Activated CD4-positive, alpha-beta T cell treated with anti-CD3 and anti-CD28 coated beads, Interleukin-2, amount 10 ng/mL, durations not matched to agents 24 days and 14 days (primary cell): ENCODE measurements at regions not wholly inside any gene's neighbourhood (a gene's known extent, or its start where the extent isn't known, plus 50 kb on each side); places are given as distances from the start of the nearest gene placed in this dataset.
"Not testable (repeated sequence)": the region's sequence is repeated elsewhere in the genome, so short reads cannot be mapped to it uniquely, and the experiment has no call there.

ENCODE experiments used
- DNase-seq: peaks from one replicate; pipeline ENCODE4 v3.0.0; 2022
- H3K27ac Mint-ChIP-seq: one replicate; pipeline ENCODE4 v1.8.0; 2022; ENCODE audit warnings: mild to moderate bottlenecking, mixed read lengths
- H3K27me3 Mint-ChIP-seq: one replicate; pipeline ENCODE4 v1.8.0; 2022; ENCODE audit warnings: mixed read lengths
- H3K36me3 Mint-ChIP-seq: one replicate; pipeline ENCODE4 v1.8.0; 2022; ENCODE audit warnings: low read depth, mild to moderate bottlenecking, mixed read lengths
- H3K4me1 Mint-ChIP-seq: one replicate; pipeline ENCODE4 v1.8.0; 2021; ENCODE audit warnings: mixed read lengths
- H3K4me3 Mint-ChIP-seq: one replicate; pipeline ENCODE4 v1.8.0; 2022; ENCODE audit warnings: mild to moderate bottlenecking, moderate library complexity, mixed read lengths
- H3K9me3 Mint-ChIP-seq: one replicate; pipeline ENCODE4 v1.8.0; 2021; ENCODE audit warnings: mixed read lengths
- intact Hi-C: fragments of 100-400 bp; cut with micrococcal nuclease; formaldehyde crosslinking; loops from one replicate; pipeline ENCODE4 v1.15.1; 2023

DNA sequence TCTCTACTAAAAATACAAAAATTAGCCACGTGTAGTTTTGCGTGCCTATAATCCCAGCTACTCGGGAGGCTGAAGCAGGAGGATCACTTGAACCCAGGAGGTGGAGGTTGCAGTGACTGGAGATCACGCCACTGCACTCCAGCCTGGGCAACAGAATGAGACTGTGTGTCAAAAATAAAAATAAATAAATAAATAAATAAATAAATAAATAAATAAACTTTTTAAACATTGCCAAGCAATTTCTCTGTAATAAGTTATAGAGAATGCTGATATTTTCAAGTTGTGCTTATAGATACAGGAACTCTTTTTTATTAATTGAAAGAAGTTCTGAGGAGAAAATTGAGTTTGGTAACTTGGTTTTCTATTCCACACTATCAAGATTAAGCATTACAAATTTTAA lies 91.9 kb upstream of the ALDH1A1 start:
- intact Hi-C loops = not testable (repeated sequence)

GRCh38 chr9:73042155-73042554 lies 89.3 kb upstream of the ALDH1A1 start:
- H3K9me3 Mint-ChIP-seq = no peaks in the 10 kb centered on the region
- H3K36me3 Mint-ChIP-seq = no peaks in the 10 kb centered on the region
- H3K27me3 Mint-ChIP-seq = peaks cover 2% of the 10 kb centered on the region
- DNase-seq = no peak
- intact Hi-C loops = no loop called here
- H3K4me1 Mint-ChIP-seq = no peaks in the 10 kb centered on the region
- no peak overlapping the region for H3K4me3 Mint-ChIP-seq
- no peak overlapping the region for H3K27ac Mint-ChIP-seq

More for the DNA sequence above, 91.9 kb upstream of the ALDH1A1 start:
- H3K36me3 Mint-ChIP-seq, H3K4me1 Mint-ChIP-seq, H3K4me3 Mint-ChIP-seq, H3K27me3 Mint-ChIP-seq, H3K27ac Mint-ChIP-seq, DNase-seq, H3K9me3 Mint-ChIP-seq: not testable (repeated sequence)

DNA sequence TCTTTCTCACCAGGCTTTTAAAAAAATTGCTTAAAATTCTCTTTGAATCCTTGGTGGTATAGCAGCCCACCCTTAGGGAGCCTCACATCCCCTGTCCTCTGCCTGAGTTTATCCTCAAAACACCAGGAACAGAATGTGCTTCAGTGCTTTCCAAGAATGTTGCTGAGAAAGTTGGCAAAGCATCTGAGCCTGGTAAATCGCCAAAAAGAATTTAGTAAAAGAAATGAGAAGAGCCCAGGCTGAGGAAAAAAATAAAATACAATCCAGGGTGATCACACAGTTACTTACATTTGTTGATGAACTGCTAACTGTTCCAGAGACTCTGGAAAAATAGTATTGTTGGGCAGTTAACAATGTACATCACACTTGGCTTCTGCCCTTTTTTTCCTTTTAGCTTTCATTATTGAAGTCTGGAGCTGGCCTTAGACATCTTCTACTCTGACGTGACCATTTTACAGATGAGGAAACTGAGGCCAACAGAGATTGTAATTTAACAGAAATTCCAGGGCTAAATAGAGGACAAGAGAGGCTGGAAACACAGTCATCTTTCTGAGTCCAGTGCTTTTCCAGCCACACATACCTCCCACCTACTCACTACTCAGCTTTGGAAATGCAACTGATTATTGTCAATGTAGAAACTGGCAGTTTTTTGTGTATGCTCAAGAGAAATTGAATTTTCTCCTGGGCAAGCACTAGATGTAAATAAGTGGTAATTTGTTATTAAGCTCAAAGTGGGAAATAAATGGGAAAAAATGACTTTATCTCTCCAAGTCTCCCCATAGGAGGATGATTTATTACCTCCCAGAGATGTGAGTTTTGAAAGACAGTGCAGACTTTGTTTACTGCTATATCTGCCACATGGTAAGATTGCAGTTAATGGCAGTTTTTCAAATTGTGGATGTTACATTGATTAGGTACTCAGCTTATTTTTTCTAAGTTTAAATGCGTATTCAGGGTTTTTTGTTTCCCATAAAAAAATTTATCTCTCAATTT lies 86.7 kb upstream of the ALDH1A1 start:
- Mint-ChIP-seq H3K27ac (no peak overlapping the region), H3K4me1 (no peaks in the 10 kb centered on the region), H3K9me3 (no peaks in the 10 kb centered on the region), H3K36me3 (no peaks in the 10 kb centered on the region), H3K4me3 (no peak overlapping the region), H3K27me3 (peaks cover 2% of the 10 kb centered on the region)
- DNase-seq = no peak
- intact Hi-C loops = no loop called here

- peaks cover 2% of the 10 kb centered on the region for H3K27me3 Mint-ChIP-seq
- no peaks in the 10 kb centered on the region for H3K4me1 Mint-ChIP-seq
- no peaks in the 10 kb centered on the region for H3K36me3 Mint-ChIP-seq
- intact Hi-C loops = no loop called here
- no peak overlapping the region for H3K27ac Mint-ChIP-seq
- H3K9me3 Mint-ChIP-seq = no peaks in the 10 kb centered on the region
- H3K4me3 Mint-ChIP-seq = no peak overlapping the region
- DNase-seq = no peak
These were observed 85.8 kb upstream of the ALDH1A1 start for GRCh38 chr9:73038613-73039012.

- Mint-ChIP-seq H3K9me3 (no peaks in the 10 kb centered on the region), H3K4me3 (no peak overlapping the region), H3K27ac (no peak overlapping the region), H3K4me1 (no peaks in the 10 kb centered on the region), H3K36me3 (no peaks in the 10 kb centered on the region), H3K27me3 (peaks cover 2% of the 10 kb centered on the region)
- intact Hi-C loops = no loop called here
- DNase-seq = no peak
These were observed 85.2 kb upstream of the ALDH1A1 start for GRCh38 chr9:73038089-73038509.

DNA sequence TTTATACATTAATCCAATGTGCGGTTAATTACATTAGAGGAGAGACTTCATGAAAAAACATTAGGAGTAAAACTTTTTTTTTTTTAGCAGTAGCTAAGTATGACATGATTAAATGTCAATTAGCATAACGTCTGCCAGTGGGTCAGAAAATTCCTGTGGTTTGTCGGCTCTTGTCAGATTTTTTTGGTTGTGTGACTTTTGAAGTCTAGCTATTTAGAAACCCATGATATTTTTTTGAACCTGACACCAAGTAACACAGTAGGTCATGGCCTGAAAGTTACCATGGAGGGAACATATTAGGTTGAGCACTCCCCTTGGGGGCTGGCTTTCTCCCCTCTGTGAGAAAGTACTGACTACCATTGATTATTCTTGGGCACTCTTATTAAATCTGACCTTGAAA lies 84.8 kb upstream of the ALDH1A1 start:
- Mint-ChIP-seq H3K4me1 (no peaks in the 10 kb centered on the region), H3K4me3 (no peak overlapping the region), H3K27ac (no peak overlapping the region), H3K27me3 (peaks cover 2% of the 10 kb centered on the region), H3K9me3 (no peaks in the 10 kb centered on the region), H3K36me3 (no peaks in the 10 kb centered on the region)
- no peak for DNase-seq
- intact Hi-C loops = no loop called here

DNA sequence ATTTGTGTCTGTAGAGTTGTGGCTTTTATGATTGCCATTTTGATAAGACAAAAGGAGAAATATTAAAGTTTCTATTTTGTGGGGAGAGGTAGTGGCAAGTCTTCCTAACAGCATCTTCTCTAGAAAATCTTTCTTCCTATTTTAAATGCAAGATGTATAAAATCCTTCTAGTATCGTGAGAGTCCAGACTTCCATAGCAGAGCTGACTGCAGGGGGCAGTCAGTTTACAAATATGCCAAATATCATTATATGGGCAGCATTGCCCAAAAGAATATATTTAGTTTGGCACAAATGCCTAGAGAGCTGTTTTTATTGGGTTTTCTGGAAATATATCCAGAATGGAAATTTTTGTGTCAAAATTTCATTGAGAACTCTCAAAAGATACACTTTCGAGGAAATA lies 82.1 kb upstream of the ALDH1A1 start:
- Mint-ChIP-seq H3K4me3 (no peak overlapping the region), H3K27me3 (peaks cover 5% of the 10 kb centered on the region), H3K9me3 (no peaks in the 10 kb centered on the region), H3K4me1 (no peaks in the 10 kb centered on the region), H3K36me3 (no peaks in the 10 kb centered on the region), H3K27ac (no peak overlapping the region)
- intact Hi-C loops = no loop called here
- DNase-seq = no peak

DNA sequence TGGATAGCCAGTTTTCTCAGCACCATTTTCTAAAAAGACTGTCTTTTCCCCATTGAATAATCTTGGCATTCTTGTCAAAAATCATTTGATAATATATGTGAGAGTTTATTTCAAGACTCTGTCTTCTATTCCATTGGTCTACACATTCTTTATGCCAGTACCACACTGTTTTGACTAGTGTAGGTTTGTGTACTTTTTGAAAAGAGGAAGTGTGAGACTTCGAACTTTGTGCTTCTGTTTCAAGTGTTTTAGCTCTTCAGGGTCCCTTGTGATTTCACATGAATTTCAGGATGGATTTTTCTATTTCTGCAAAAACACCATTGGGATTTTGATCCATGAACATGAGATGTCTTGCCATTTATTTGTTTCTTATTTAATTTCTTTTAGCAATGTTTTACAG lies 78.5 kb upstream of the ALDH1A1 start:
- DNase-seq = no peak
- intact Hi-C loops = no loop called here

DNA sequence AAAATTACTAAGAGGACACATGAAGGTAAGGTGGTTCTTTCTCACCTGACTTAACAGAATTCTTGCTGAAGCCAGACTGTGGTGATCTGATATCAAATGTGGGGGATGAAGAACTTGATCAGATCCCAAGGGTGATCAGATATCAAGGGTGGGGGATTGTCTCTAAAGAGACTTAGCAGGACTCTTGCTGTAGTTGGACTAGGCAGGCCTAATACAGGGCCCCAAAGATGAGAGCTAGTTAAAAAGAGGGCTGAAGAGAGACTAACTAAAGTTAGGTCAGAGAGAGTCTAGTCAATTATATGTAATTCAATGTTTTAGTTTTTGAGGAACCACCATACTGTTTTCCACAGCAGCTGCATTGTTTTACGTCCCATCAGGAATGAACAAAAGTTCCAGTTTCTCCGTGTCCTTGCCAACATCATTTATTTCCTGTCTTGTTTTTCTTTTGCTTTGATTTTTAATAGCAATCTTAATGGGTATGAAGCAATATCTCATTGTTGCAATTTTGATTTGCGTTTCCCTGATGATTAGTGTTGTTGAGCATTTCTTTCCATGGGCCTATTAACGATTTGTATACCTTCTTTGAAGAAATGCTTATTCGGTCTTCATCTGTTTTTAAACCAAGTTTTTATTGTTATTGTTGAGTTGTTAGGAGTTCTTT lies 77.6 kb upstream of the ALDH1A1 start:
- no peak overlapping the region for H3K4me3 Mint-ChIP-seq
- intact Hi-C loops = no loop called here
- H3K36me3 Mint-ChIP-seq = no peaks in the 10 kb centered on the region
- no peak overlapping the region for H3K27ac Mint-ChIP-seq
- no peaks in the 10 kb centered on the region for H3K4me1 Mint-ChIP-seq
- peaks cover 10% of the 10 kb centered on the region for H3K27me3 Mint-ChIP-seq
- no peak for DNase-seq
- no peaks in the 10 kb centered on the region for H3K9me3 Mint-ChIP-seq

More for the DNA sequence above, 78.5 kb upstream of the ALDH1A1 start:
- Mint-ChIP-seq H3K9me3 (no peaks in the 10 kb centered on the region), H3K27me3 (peaks cover 8% of the 10 kb centered on the region), H3K4me3 (no peak overlapping the region), H3K27ac (no peak overlapping the region), H3K4me1 (no peaks in the 10 kb centered on the region), H3K36me3 (no peaks in the 10 kb centered on the region)

- Mint-ChIP-seq H3K9me3 (no peaks in the 10 kb centered on the region), H3K36me3 (no peaks in the 10 kb centered on the region), H3K27me3 (peaks cover 11% of the 10 kb centered on the region), H3K4me1 (no peaks in the 10 kb centered on the region), H3K27ac (no peak overlapping the region), H3K4me3 (no peak overlapping the region)
- intact Hi-C loops = no loop called here
- DNase-seq = no peak
These were observed 76.5 kb upstream of the ALDH1A1 start for GRCh38 chr9:73029346-73029745.

DNA sequence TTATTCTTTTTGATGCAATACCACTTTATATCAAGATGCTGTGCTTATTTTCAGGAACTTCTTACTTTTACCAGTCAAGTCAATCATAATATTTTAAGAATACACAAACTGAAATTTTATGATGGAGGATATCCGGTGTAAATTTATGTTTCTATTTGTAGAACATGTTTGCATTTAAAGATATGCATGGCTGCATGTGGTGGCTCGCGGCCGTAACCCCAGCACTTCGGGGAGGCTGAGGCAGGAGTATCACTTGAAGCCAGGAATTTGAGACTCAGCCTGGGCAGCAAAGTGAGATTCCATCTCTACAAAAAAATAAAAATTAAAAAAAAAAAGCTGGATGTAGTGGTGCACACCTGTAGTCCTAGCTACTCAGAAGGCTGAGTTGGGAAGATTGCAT lies 73.5 kb upstream of the ALDH1A1 start:
- DNase-seq = no peak
- H3K27me3 Mint-ChIP-seq = peaks cover 14% of the 10 kb centered on the region
- no peak overlapping the region for H3K27ac Mint-ChIP-seq
- H3K4me3 Mint-ChIP-seq = no peak overlapping the region
- intact Hi-C loops = no loop called here
- H3K4me1 Mint-ChIP-seq = peaks cover 7% of the 10 kb centered on the region
- H3K36me3 Mint-ChIP-seq = no peaks in the 10 kb centered on the region
- H3K9me3 Mint-ChIP-seq = no peaks in the 10 kb centered on the region

DNA sequence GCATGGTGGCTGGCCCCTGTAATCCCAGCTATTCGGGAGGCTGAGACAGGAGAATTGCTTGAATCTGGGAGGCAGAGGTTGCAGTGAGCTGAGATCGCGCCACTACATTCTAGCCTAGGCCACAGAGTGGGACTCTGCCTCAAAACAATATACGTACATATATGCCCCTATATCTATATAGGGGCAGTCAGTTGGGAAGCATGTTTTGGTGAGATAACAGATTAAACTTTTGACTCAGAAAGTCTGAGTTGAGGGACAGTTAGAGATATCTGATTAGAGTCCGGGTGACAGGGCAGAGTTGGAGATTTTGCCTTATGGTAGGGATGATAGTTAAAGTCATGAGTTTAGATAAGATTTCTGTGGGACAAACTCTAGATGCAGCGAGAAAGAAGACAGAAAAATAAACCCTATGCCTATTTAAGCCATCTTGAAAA lies 71.8 kb upstream of the ALDH1A1 start:
- H3K9me3 Mint-ChIP-seq = no peaks in the 10 kb centered on the region
- no peak overlapping the region for H3K4me3 Mint-ChIP-seq
- peaks cover 7% of the 10 kb centered on the region for H3K4me1 Mint-ChIP-seq
- no peak overlapping the region for H3K27ac Mint-ChIP-seq
- intact Hi-C loops = loop anchor here (5.0 kb wide), 1 partner anchor 167 kb away; no protein-coding TSS in a partner anchor
- peaks cover 18% of the 10 kb centered on the region for H3K27me3 Mint-ChIP-seq
- no peaks in the 10 kb centered on the region for H3K36me3 Mint-ChIP-seq
- no peak for DNase-seq

DNA sequence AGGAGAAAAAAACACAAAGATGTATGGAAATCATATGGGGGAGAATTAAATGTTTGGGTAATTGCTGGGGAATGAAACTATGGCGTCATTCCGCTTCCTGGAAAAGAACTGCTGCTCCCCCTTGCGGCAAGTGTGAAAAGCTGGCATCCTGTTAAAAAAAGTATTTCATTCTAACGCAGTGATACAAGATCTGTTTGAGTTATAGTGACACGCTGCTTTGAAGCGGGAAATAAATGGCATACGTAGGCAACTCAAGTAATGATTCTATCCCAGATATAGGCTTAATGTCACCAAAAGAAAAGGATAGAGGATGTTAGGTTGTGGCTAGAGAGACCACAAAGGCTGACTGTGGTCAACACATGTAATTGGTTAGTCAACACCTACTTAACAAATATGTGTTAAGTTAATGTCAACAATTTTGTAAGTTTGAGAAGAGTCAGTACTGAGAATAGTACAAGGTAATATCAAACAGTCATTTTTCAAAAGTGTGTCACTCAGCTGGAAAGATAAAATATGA lies 70.2 kb upstream of the ALDH1A1 start:
- Mint-ChIP-seq H3K27ac (no peak overlapping the region), H3K4me1 (peaks cover 7% of the 10 kb centered on the region), H3K9me3 (no peaks in the 10 kb centered on the region), H3K4me3 (no peak overlapping the region), H3K27me3 (peaks cover 23% of the 10 kb centered on the region), H3K36me3 (no peaks in the 10 kb centered on the region)
- DNase-seq = peak; percentile 79
- intact Hi-C loops = loop anchor here (2.0 to 5.0 kb wide), 2 partner anchors 166 to 742 kb away; no protein-coding TSS in a partner anchor

- H3K36me3 Mint-ChIP-seq = no peaks in the 10 kb centered on the region
- no peak for DNase-seq
- H3K27me3 Mint-ChIP-seq = peaks cover 26% of the 10 kb centered on the region
- H3K4me1 Mint-ChIP-seq = peaks cover 7% of the 10 kb centered on the region
- H3K4me3 Mint-ChIP-seq = no peak overlapping the region
- no peaks in the 10 kb centered on the region for H3K9me3 Mint-ChIP-seq
- no peak overlapping the region for H3K27ac Mint-ChIP-seq
- intact Hi-C loops = loop anchor here (2.0 to 5.0 kb wide), 2 partner anchors 165 to 742 kb away; no protein-coding TSS in a partner anchor
These were observed 69.5 kb upstream of the ALDH1A1 start for GRCh38 chr9:73022353-73022752.
